HepG2 (cell line): ENCODE measurements at regions not wholly inside any gene's neighbourhood (a gene's known extent, or its start where the extent isn't known, plus 50 kb on each side); places are given as distances from the start of the nearest gene placed in this dataset.

Experiments
- ATAC-seq: fragments of 200-7000 bp; cut with Tn5 transposase; 3 replicates; pipeline ENCODE4 v1.9.1; 2020; ENCODE audit warnings: mild to moderate bottlenecking, moderate library complexity
- BruUV-seq: library from RNA; stranded (reverse); fragments of 400-500 nt; replicated peaks from 2 replicates; lab custom pipeline; 2021; lab: Mats Ljungman, UMichigan
- CTCF ChIA-PET: fragments of 300-600 bp; formaldehyde crosslinking; extraction: SDS; loops from one replicate; lab custom pipeline; 2021; ENCODE audit warnings: low total read pairs, inconsistent platforms, low intra/inter-chr PET ratio; lab: Yijun Ruan, JAX
- POLR2A ChIA-PET: fragments of 350-600 bp; sonication (Branson Sonifier 250); formaldehyde crosslinking; loops from one replicate; lab custom pipeline; 2020; ENCODE audit warnings: antibody characterized with exemption, inconsistent platforms; lab: Yijun Ruan, JAX
- DNase-seq: peaks from one replicate; pipeline ENCODE4 v3.0.0-alpha.2; 2015; ENCODE audit warnings: low spot score
- FAIRE-seq: peaks from 3 replicates; lab custom pipeline; 2011; peaks lifted over from hg19 to GRCh38; lab: Jason Lieb, UNC
- H2AFZ ChIP-seq: one replicate; pipeline ENCODE4 v1.6.1; 2011; ENCODE audit warnings: low read length, inconsistent platforms
- H3K27ac ChIP-seq: fragments of 300-600 bp; 3 replicates; pipeline ENCODE4 v1.8.0; 2011; ENCODE audit warnings: mixed run types, mild to moderate bottlenecking, mixed read lengths, low read length, inconsistent platforms; ENCODE audit not compliant: insufficient read depth; ENCODE audit errors: extremely low read length
- H3K27me3 ChIP-seq, 2 experiments: fragments of 200-600 bp in 1 of 2; 2 replicates in 1 of 2; 3 replicates in 1 of 2; pipeline versions ENCODE4 v1.6.0 to v1.8.0; 2011; ENCODE audit warnings: low read length in 2 of 2, mild to moderate bottlenecking in 2 of 2, moderate library complexity in 2 of 2, inconsistent platforms in 1 of 2; ENCODE audit not compliant: insufficient read depth in 2 of 2, control insufficient read depth in 1 of 2
- H3K36me3 ChIP-seq, 2 experiments: fragments of 200-600 bp in 1 of 2; replicated peaks in 1 of 2; 2 replicates in 1 of 2; 3 replicates in 1 of 2; pipeline versions ENCODE4 v1.5.1 to v1.8.0; 2011; ENCODE audit warnings: low read length in 2 of 2, inconsistent platforms in 1 of 2; ENCODE audit not compliant: insufficient read depth in 2 of 2, control insufficient read depth in 1 of 2
- H3K4me1 ChIP-seq: 2 replicates; pipeline ENCODE4 v1.5.1; 2012; ENCODE audit warnings: low read length, inconsistent platforms; ENCODE audit not compliant: insufficient read depth
- H3K4me2 ChIP-seq: 2 replicates; pipeline ENCODE4 v1.6.0; 2011; ENCODE audit warnings: low read depth, low read length, inconsistent platforms
- H3K4me3 ChIP-seq, 3 experiments: fragments of 200-600 bp in 1 of 3; sonication (generic), shearing (Covaris generic) in 1 of 3; replicated peaks in 1 of 3; 2 replicates each; pipeline ENCODE4 v1.5.1; 2011 to 2016; ENCODE audit warnings: low read length in 3 of 3, inconsistent platforms in 2 of 3, low read depth in 2 of 3, mild to moderate bottlenecking in 2 of 3, control low read depth in 1 of 3, mixed read lengths in 1 of 3; ENCODE audit not compliant: insufficient read depth in 1 of 3
- H3K79me2 ChIP-seq: one replicate; pipeline ENCODE4 v1.6.1; 2011; ENCODE audit warnings: low read length, inconsistent platforms; ENCODE audit not compliant: insufficient read depth
- H3K9ac ChIP-seq: 2 replicates; pipeline ENCODE4 v1.6.0; 2011; ENCODE audit warnings: mild to moderate bottlenecking, low read depth, low read length, inconsistent platforms; ENCODE audit not compliant: insufficient read depth
- H3K9me3 ChIP-seq: 2 replicates; pipeline ENCODE4 v1.5.1; 2012; ENCODE audit warnings: mild to moderate bottlenecking, low read length
- H4K20me1 ChIP-seq: 2 replicates; pipeline ENCODE4 v1.6.0; 2011; ENCODE audit warnings: inconsistent platforms, mild to moderate bottlenecking, low read length, moderate library complexity; ENCODE audit not compliant: insufficient read depth
- CEBPB ChIP-seq: IDR thresholded peaks from 2 replicates; pipeline ENCODE4 v1.6.1; 2011; ENCODE audit warnings: low read depth, low read length, improper control_type of control experiment, borderline replicate concordance
- CHCHD3 ChIP-seq: sonication (generic); formaldehyde crosslinking; IDR thresholded peaks from 2 replicates; pipeline ENCODE4 v1.8.0; 2022; ENCODE audit warnings: mild to moderate bottlenecking, missing genetic modification reagents, moderate library complexity
- FOSL2 ChIP-seq: sonication (generic); formaldehyde crosslinking; IDR thresholded peaks from 2 replicates; pipeline ENCODE4 v1.4.0; 2020; ENCODE audit warnings: missing genetic modification reagents
- PCBP1 ChIP-seq: fragments of 200-400 bp; formaldehyde crosslinking; IDR thresholded peaks from 2 replicates; pipeline ENCODE4 v1.6.1; 2017; ENCODE audit warnings: mild to moderate bottlenecking, low read depth, low read length, borderline replicate concordance
- WGBS: methylation state at CpG from one replicate; pipeline ENCODE4 v1.1.6; 2017; ENCODE audit warnings: low lambda C conversion rate; 5-methylcytosine and 5-hydroxymethylcytosine counted together
- in situ Hi-C: cut with HindIII; loops from 2 replicates; pipeline ENCODE4 v1.10.0; 2017; ENCODE audit warnings: low pct_unique_long_range_greater_than_20kb; ENCODE audit not compliant: extremely low pct_ligation_motif_present
- intact Hi-C: fragments of 100-400 bp; cut with micrococcal nuclease; formaldehyde crosslinking; loops from one replicate; pipeline ENCODE4 v1.10.0; 2022; ENCODE audit not compliant: unreplicated experiment

- no peak for DNase-seq
- no peaks in the 10 kb centered on the region; a peak in 1 of 5 replicates for H3K27me3 ChIP-seq
- peak; percentile 8; the same call in 1 of the 2 replicates for TF ChIP-seq CEBPB
- TF ChIP-seq PCBP1 = no peak
- TF ChIP-seq, all 625 proteins: peak for 1
- no peaks in the 10 kb centered on the region for H3K9me3 ChIP-seq
- no peak overlapping the region for H3K4me2 ChIP-seq
- no peak for FAIRE-seq
- H2AFZ ChIP-seq = no peak overlapping the region
- CTCF ChIA-PET = no interaction called here
- BruUV-seq = no TSS peak
- ATAC-seq = no peak
- H3K36me3 ChIP-seq = no peaks in the 10 kb centered on the region
- H3K4me3 ChIP-seq = no peak overlapping the region
- H3K4me1 ChIP-seq = no peaks in the 10 kb centered on the region
- no peaks in the 10 kb centered on the region for H4K20me1 ChIP-seq
- POLR2A ChIA-PET = no interaction called here
- 35% methylated on average over 1 of the region's 1 CpG for WGBS
- H3K27ac ChIP-seq = no peak overlapping the region
- H3K9ac ChIP-seq = no peak overlapping the region
- no peaks in the 10 kb centered on the region for H3K79me2 ChIP-seq
- intact Hi-C loops = no loop called here
- in situ Hi-C loops = loop anchor here (25.0 kb wide), 1 partner anchor 275 kb away; no protein-coding TSS in a partner anchor
These were observed 119.0 kb upstream of the SGK1 start for GRCh38 chr6:134436950-134437349.

- intact Hi-C loops (no loop called here), in situ Hi-C loops (loop anchor here (25.0 kb wide), 1 partner anchor 274 kb away; no protein-coding TSS in a partner anchor)
- 18% methylated on average over 9 of the region's 9 CpGs for WGBS
- H3K79me2 ChIP-seq = no peaks in the 10 kb centered on the region
- H3K4me3 ChIP-seq = no peak overlapping the region
- no peak overlapping the region for H3K9ac ChIP-seq
- no peaks in the 10 kb centered on the region for H3K36me3 ChIP-seq
- ChIA-PET CTCF (no interaction called here), POLR2A (no interaction called here)
- H3K4me2 ChIP-seq = no peak overlapping the region
- H3K27ac ChIP-seq = no peak overlapping the region
- peak; percentile 75 for ATAC-seq
- H2AFZ ChIP-seq = no peak overlapping the region
- DNase-seq = peak; percentile 41
- no peaks in the 10 kb centered on the region for H4K20me1 ChIP-seq
- H3K27me3 ChIP-seq = no peaks in the 10 kb centered on the region; a peak in 1 of 5 replicates
- H3K9me3 ChIP-seq = no peaks in the 10 kb centered on the region
- no peak for FAIRE-seq
- BruUV-seq = no TSS peak
- H3K4me1 ChIP-seq = no peaks in the 10 kb centered on the region
- TF ChIP-seq CHCHD3 (CRISPR knock-in tag) (no peak), FOSL2 (peak; percentile 50; the same call in 1 of the 2 replicates)
These were observed 118.4 kb upstream of the SGK1 start for GRCh38 chr6:134436281-134436815.
